ENCODE measurements at regions not wholly inside any gene's neighbourhood (a gene's known extent, or its start where the extent isn't known, plus 50 kb on each side); places are given as distances from the start of the nearest gene placed in this dataset.

DNA sequence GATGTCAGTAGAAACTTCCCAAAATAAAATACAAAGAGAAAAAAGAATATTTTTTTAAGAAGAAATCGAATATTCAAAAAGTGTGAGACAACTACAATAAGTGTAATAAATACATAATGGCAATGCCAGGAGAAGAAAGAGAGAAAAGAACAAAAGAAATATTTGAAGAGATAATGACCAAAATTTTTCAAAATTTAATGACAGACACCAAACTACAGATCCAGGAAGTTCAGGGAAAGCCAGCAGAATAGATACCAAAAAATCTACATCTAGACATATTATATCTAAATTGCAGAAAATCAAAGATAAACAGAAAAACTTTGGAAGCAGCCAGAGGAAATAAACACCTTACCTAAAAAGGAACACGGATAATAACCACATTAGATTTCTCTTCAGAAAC, 66.8 kb upstream of the CDK1 start:
- ATAC-seq (ENCODE audit: low FRiP score) = no peak
- TF ChIP-seq CTCF (IDR thresholded peaks at IDR 0.05) = no peak

GRCh38 chr10:60710041-60710440, 68.2 kb upstream of the CDK1 start:
- DNase-seq (ENCODE audit: low spot score) = no peak
- ATAC-seq (ENCODE audit: low FRiP score) = no peak
- TF ChIP-seq CTCF (IDR thresholded peaks at IDR 0.05) = no peak

More for the DNA sequence above, 66.8 kb upstream of the CDK1 start:
- DNase-seq (ENCODE audit: low spot score) = no peak

DNA sequence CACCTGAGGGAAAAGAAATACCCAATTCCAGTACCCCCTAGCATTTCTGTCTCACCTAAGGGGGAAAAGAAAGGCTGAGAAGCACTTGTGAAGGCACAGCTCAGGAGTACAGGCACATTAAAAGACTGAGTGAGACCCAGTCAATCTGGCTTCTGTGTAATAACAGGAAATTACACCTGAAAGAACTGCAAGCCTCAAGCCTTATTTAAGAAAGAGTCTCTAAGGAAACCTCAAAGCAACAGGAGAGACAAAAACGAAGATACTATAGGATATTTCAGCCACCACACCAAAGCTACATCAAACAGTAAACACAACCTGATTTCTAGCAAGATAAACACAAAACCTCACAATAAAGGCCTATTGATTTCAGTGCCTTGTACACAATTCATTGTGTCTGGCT, 69.6 kb upstream of the CDK1 start:
- ATAC-seq (ENCODE audit: low FRiP score) (no peak), DNase-seq (ENCODE audit: low spot score) (no peak)
- no peak for TF ChIP-seq CTCF (IDR thresholded peaks at IDR 0.05)

GRCh38 chr10:60707841-60708240, 70.4 kb upstream of the CDK1 start:
- no peak for DNase-seq (ENCODE audit: low spot score)
- ATAC-seq (ENCODE audit: low FRiP score) = no peak
- TF ChIP-seq CTCF (IDR thresholded peaks at IDR 0.05) = no peak

GRCh38 chr10:60706146-60706545, 72.1 kb upstream of the CDK1 start:
- DNase-seq (ENCODE audit: low spot score) = no peak
- TF ChIP-seq CTCF (IDR thresholded peaks at IDR 0.05) = no peak
- ATAC-seq (ENCODE audit: low FRiP score) = no peak

- TF ChIP-seq CTCF (IDR thresholded peaks at IDR 0.05) = no peak
- ATAC-seq (ENCODE audit: low FRiP score) = no peak
- no peak for DNase-seq (ENCODE audit: low spot score)
Measured at GRCh38 chr10:60705376-60705775, 72.9 kb upstream of the CDK1 start.

GRCh38 chr10:60704471-60704870, 73.8 kb upstream of the CDK1 start:
- TF ChIP-seq CTCF (IDR thresholded peaks at IDR 0.05) = no peak
- no peak for ATAC-seq (ENCODE audit: low FRiP score)
- no peak for DNase-seq (ENCODE audit: low spot score)

Data from omental fat pad (tissue), 3 donors.